ENCODE measurements at regions not wholly inside any gene's neighbourhood (a gene's known extent, or its start where the extent isn't known, plus 50 kb on each side); places are given as distances from the start of the nearest gene placed in this dataset.
A peak's percentile ranks its signal among the peaks of the same experiment; 100 is the strongest.

GRCh38 chr7:55288070-55288824, 76.9 kb upstream of the LANCL2 start:
- H3K27me3 Mint-ChIP-seq (ENCODE audit: insufficient read depth, unreplicated experiment), result peaks cover 87% of the 10 kb centered on the region
- no peak overlapping the region for H3K27ac Mint-ChIP-seq (ENCODE audit: low read depth, unreplicated experiment)
- intact Hi-C loops (cut with micrococcal nuclease), result loop anchor here (2.0 kb wide), 2 partner anchors 77 to 127 kb away; partner anchors contain the start of gene LANCL2
- H3K36me3 Mint-ChIP-seq (ENCODE audit: insufficient read depth, unreplicated experiment), result peaks cover 6% of the 10 kb centered on the region
- no TSS peak for BruUV-seq (replicated peaks)
- H3K4me1 Mint-ChIP-seq (ENCODE audit: insufficient read depth, unreplicated experiment), result no peaks in the 10 kb centered on the region
- no peak overlapping the region for H3K4me3 Mint-ChIP-seq (ENCODE audit: unreplicated experiment)
- peak; percentile 29 for DNase-seq (ENCODE audit: unreplicated experiment)
- H3K9me3 Mint-ChIP-seq (ENCODE audit: unreplicated experiment), result no peaks in the 10 kb centered on the region
- CTCF ChIA-PET, result interaction anchor here (0.6 to 15.8 kb wide), 22 partner anchors 8 to 889 kb away, joined by 3 to 304 read pairs (median 3); no protein-coding TSS in a partner anchor
- POLR2A ChIA-PET, result interaction anchor here (1.3 to 3.6 kb wide), 3 partner anchors 17 to 127 kb away, joined by 5 to 27 read pairs (median 5); partner anchors contain the start of gene LANCL2
- no peak for TF ChIP-seq CTCF (IDR thresholded peaks at IDR 0.05; ENCODE audit: unreplicated experiment)

GRCh38 chr7:55296070-55296469, 69.1 kb upstream of the LANCL2 start:
- BruUV-seq (replicated peaks), result no TSS peak
- intact Hi-C loops (cut with micrococcal nuclease), result no loop called here
- Mint-ChIP-seq H3K27me3 (ENCODE audit: insufficient read depth, unreplicated experiment) (peaks cover 80% of the 10 kb centered on the region), H3K9me3 (ENCODE audit: unreplicated experiment) (no peaks in the 10 kb centered on the region), H3K27ac (ENCODE audit: low read depth, unreplicated experiment) (no peak overlapping the region), H3K36me3 (ENCODE audit: insufficient read depth, unreplicated experiment) (peaks cover 6% of the 10 kb centered on the region), H3K4me1 (ENCODE audit: insufficient read depth, unreplicated experiment) (no peaks in the 10 kb centered on the region), H3K4me3 (ENCODE audit: unreplicated experiment) (no peak overlapping the region)
- TF ChIP-seq CTCF (IDR thresholded peaks at IDR 0.05; ENCODE audit: unreplicated experiment), result no peak
- DNase-seq (ENCODE audit: unreplicated experiment), result no peak
- CTCF ChIA-PET, result interaction anchor here (0.6 to 2.0 kb wide), 3 partner anchors 9 to 19 kb away, joined by 4 to 7 read pairs (median 4); no protein-coding TSS in a partner anchor
- POLR2A ChIA-PET, result interaction anchor here (0.6 kb wide), 1 partner anchor 11 kb away, joined by 4 read pairs; no protein-coding TSS in a partner anchor

- intact Hi-C loops (cut with micrococcal nuclease), result no loop called here
- Mint-ChIP-seq H3K27ac (ENCODE audit: low read depth, unreplicated experiment) (no peak overlapping the region), H3K4me1 (ENCODE audit: insufficient read depth, unreplicated experiment) (no peaks in the 10 kb centered on the region), H3K9me3 (ENCODE audit: unreplicated experiment) (no peaks in the 10 kb centered on the region), H3K36me3 (ENCODE audit: insufficient read depth, unreplicated experiment) (no peaks in the 10 kb centered on the region), H3K4me3 (ENCODE audit: unreplicated experiment) (no peak overlapping the region), H3K27me3 (ENCODE audit: insufficient read depth, unreplicated experiment) (peaks cover 80% of the 10 kb centered on the region)
- ChIA-PET POLR2A (interaction anchor here (0.6 kb wide), 1 partner anchor 34 kb away, joined by 4 read pairs; no protein-coding TSS in a partner anchor), CTCF (interaction anchor here (0.8 kb wide), 1 partner anchor 11 kb away, joined by 3 read pairs; no protein-coding TSS in a partner anchor)
- no TSS peak for BruUV-seq (replicated peaks)
- no peak for TF ChIP-seq CTCF (IDR thresholded peaks at IDR 0.05; ENCODE audit: unreplicated experiment)
- no peak for DNase-seq (ENCODE audit: unreplicated experiment)
These were observed 65.7 kb upstream of the LANCL2 start for GRCh38 chr7:55299273-55299967.

GRCh38 chr7:55303220-55303619, 61.9 kb upstream of the LANCL2 start:
- Mint-ChIP-seq H3K27me3 (ENCODE audit: insufficient read depth, unreplicated experiment) (peaks cover 60% of the 10 kb centered on the region), H3K9me3 (ENCODE audit: unreplicated experiment) (no peaks in the 10 kb centered on the region), H3K4me1 (ENCODE audit: insufficient read depth, unreplicated experiment) (peaks cover 19% of the 10 kb centered on the region), H3K27ac (ENCODE audit: low read depth, unreplicated experiment) (no peak overlapping the region), H3K4me3 (ENCODE audit: unreplicated experiment) (no peak overlapping the region), H3K36me3 (ENCODE audit: insufficient read depth, unreplicated experiment) (no peaks in the 10 kb centered on the region)
- DNase-seq (ENCODE audit: unreplicated experiment), result no peak
- POLR2A ChIA-PET, result no interaction called here
- TF ChIP-seq CTCF (IDR thresholded peaks at IDR 0.05; ENCODE audit: unreplicated experiment), result no peak
- intact Hi-C loops (cut with micrococcal nuclease), result no loop called here
- BruUV-seq (replicated peaks), result no TSS peak
- CTCF ChIA-PET, result interaction anchor here (0.6 to 1.5 kb wide), 3 partner anchors 16 to 44 kb away, joined by 3 to 4 read pairs (median 4); no protein-coding TSS in a partner anchor

Data from MCF 10A (cell line).